ENCODE measurements at regions not wholly inside any gene's neighbourhood (a gene's known extent, or its start where the extent isn't known, plus 50 kb on each side); places are given as distances from the start of the nearest gene placed in this dataset.

- TF ChIP-seq CTCF (IDR thresholded peaks at IDR 0.05) (no peak), EZH2 (IDR thresholded peaks at IDR 0.05) (no peak), EZH2phosphoT487 (IDR thresholded peaks at IDR 0.05) (no peak)
These were observed 459.9 kb upstream of the CCDC179 start for GRCh38 chr11:23320131-23320530.

All from neural progenitor cell (in vitro differentiated cells).